OCI-LY3 (cell line): ENCODE measurements at regions not wholly inside any gene's neighbourhood (a gene's known extent, or its start where the extent isn't known, plus 50 kb on each side); places are given as distances from the start of the nearest gene placed in this dataset.

Experiments
- H2AFZ ChIP-seq: fragments of 200-600, 300-600 bp; shearing (Covaris generic); 2 replicates; pipeline ENCODE4 v1.6.0; 2014; ENCODE audit warnings: antibody characterized with exemption, low read depth, low read length
- H3K27ac ChIP-seq: fragments of 200-600, 300-600 bp; sonication (generic); 2 replicates; pipeline ENCODE4 v1.5.1; 2014; ENCODE audit warnings: mild to moderate bottlenecking, low read length, moderate library complexity, mixed read lengths
- H3K27me3 ChIP-seq: fragments of 200-600, 300-600 bp; sonication (generic); 2 replicates; pipeline ENCODE4 v1.6.1; 2014; ENCODE audit warnings: low read depth, low read length, mixed read lengths
- H3K36me3 ChIP-seq: fragments of 200-600, 300-600 bp; sonication (generic); replicated peaks from 2 replicates; pipeline ENCODE3; 2014; ENCODE audit warnings: low read depth, low read length, mixed read lengths
- H3K4me1 ChIP-seq: fragments of 300-600, 200-600 bp; sonication (generic); 2 replicates; pipeline ENCODE4 v1.6.1; 2014; ENCODE audit warnings: low read length, mixed read lengths
- H3K4me2 ChIP-seq: fragments of 200-600, 300-600 bp; sonication (generic); 2 replicates; pipeline ENCODE4 v1.6.1; 2014; ENCODE audit warnings: low read length, mixed read lengths
- H3K4me3 ChIP-seq: fragments of 300-600, 200-600 bp; sonication (generic); 2 replicates; pipeline ENCODE4 v1.5.1; 2014; ENCODE audit warnings: antibody characterized with exemption, mild to moderate bottlenecking, low read length, moderate library complexity
- H3K79me2 ChIP-seq: fragments of 300-600, 200-600 bp; shearing (Covaris generic); 2 replicates; pipeline ENCODE4 v1.6.1; 2014; ENCODE audit warnings: mild to moderate bottlenecking, low read length, mixed read lengths
- H3K9ac ChIP-seq: fragments of 300-600, 200-600 bp; shearing (Covaris generic); 2 replicates; pipeline ENCODE4 v1.6.0; 2014; ENCODE audit warnings: mild to moderate bottlenecking, low read length, moderate library complexity
- H3K9me3 ChIP-seq: fragments of 200-600, 300-600 bp; shearing (Covaris generic); 2 replicates; pipeline ENCODE4 v1.6.1; 2014; ENCODE audit warnings: low read length, mixed read lengths; ENCODE audit not compliant: insufficient read depth
- H4K20me1 ChIP-seq: fragments of 200-600, 300-600 bp; sonication (generic); 2 replicates; pipeline ENCODE4 v1.6.1; 2016; ENCODE audit warnings: low read length, mixed read lengths; ENCODE audit not compliant: insufficient read depth
- CTCF ChIP-seq: fragments of 200-600, 300-600 bp; sonication (generic); IDR thresholded peaks from 2 replicates; pipeline ENCODE4 v1.5.1; 2014; ENCODE audit warnings: antibody characterized with exemption, low read length, low read depth
- EZH2phosphoT487 ChIP-seq: fragments of 200-600 bp; shearing (Covaris generic); IDR thresholded peaks from 2 replicates; pipeline ENCODE4 v1.6.1; 2018; ENCODE audit warnings: antibody characterized with exemption, mixed run types, low read depth

- no peaks in the 10 kb centered on the region for H4K20me1 ChIP-seq
- TF ChIP-seq CTCF: no peak
- no peak for TF ChIP-seq EZH2phosphoT487
- H3K4me1 ChIP-seq: peaks cover 23% of the 10 kb centered on the region
- no peak overlapping the region for H3K4me3 ChIP-seq
- H3K4me2 ChIP-seq: 0 out of 2 replicates have a peak overlapping the region, but pooled peaks have one; percentile 25
- H2AFZ ChIP-seq: no peak overlapping the region
- H3K79me2 ChIP-seq: no peaks in the 10 kb centered on the region
- H3K36me3 ChIP-seq: no peaks in the 10 kb centered on the region
- no peak overlapping the region for H3K9ac ChIP-seq
- H3K9me3 ChIP-seq: no peaks in the 10 kb centered on the region
- H3K27ac ChIP-seq: no peak overlapping the region
- H3K27me3 ChIP-seq: peaks cover 79% of the 10 kb centered on the region
Observed at GRCh38 chr19:28841531-28841930, 371.4 kb downstream of the UQCRFS1 start.

- Histone ChIP-seq H3K79me2 (no peaks in the 10 kb centered on the region), H3K27me3 (peaks cover 81% of the 10 kb centered on the region), H3K27ac (no peak overlapping the region), H4K20me1 (no peaks in the 10 kb centered on the region), H2AFZ (no peak overlapping the region), H3K9ac (no peak overlapping the region), H3K4me3 (no peak overlapping the region), H3K4me1 (peaks cover 23% of the 10 kb centered on the region), H3K36me3 (no peaks in the 10 kb centered on the region), H3K4me2 (no peak overlapping the region), H3K9me3 (no peaks in the 10 kb centered on the region)
- no peak for TF ChIP-seq CTCF
- TF ChIP-seq EZH2phosphoT487: no peak
Observed at GRCh38 chr19:28840891-28841290, 372.1 kb downstream of the UQCRFS1 start.

GRCh38 chr19:28839455-28839854 lies 373.5 kb downstream of the UQCRFS1 start:
- Histone ChIP-seq H3K27ac (no peak overlapping the region), H2AFZ (no peak overlapping the region), H3K79me2 (no peaks in the 10 kb centered on the region), H3K27me3 (peaks cover 87% of the 10 kb centered on the region), H4K20me1 (no peaks in the 10 kb centered on the region), H3K9ac (no peak overlapping the region), H3K9me3 (no peaks in the 10 kb centered on the region), H3K4me1 (peaks cover 23% of the 10 kb centered on the region), H3K4me2 (no peak overlapping the region), H3K4me3 (no peak overlapping the region), H3K36me3 (no peaks in the 10 kb centered on the region)
- no peak for TF ChIP-seq CTCF
- TF ChIP-seq EZH2phosphoT487: no peak

- no peak overlapping the region for H2AFZ ChIP-seq
- H3K27me3 ChIP-seq: peaks cover 90% of the 10 kb centered on the region
Observed at GRCh38 chr19:28838909-28839308, 374.0 kb downstream of the UQCRFS1 start.

More at GRCh38 chr19:28838909-28839308, 374.0 kb downstream of the UQCRFS1 start:
- no peaks in the 10 kb centered on the region for H3K9me3 ChIP-seq
- H4K20me1 ChIP-seq: no peaks in the 10 kb centered on the region
- no peaks in the 10 kb centered on the region for H3K79me2 ChIP-seq
- no peaks in the 10 kb centered on the region for H3K36me3 ChIP-seq
- no peak for TF ChIP-seq CTCF
- no peak for TF ChIP-seq EZH2phosphoT487
- H3K4me2 ChIP-seq: no peak overlapping the region
- no peak overlapping the region for H3K9ac ChIP-seq
- H3K27ac ChIP-seq: no peak overlapping the region
- H3K4me1 ChIP-seq: peaks cover 17% of the 10 kb centered on the region
- H3K4me3 ChIP-seq: no peak overlapping the region
